GM12878 (cell line): ENCODE measurements at regions not wholly inside any gene's neighbourhood (a gene's known extent, or its start where the extent isn't known, plus 50 kb on each side); places are given as distances from the start of the nearest gene placed in this dataset.

Experiments used
- ATAC-seq: fragments of 200-7000 bp; cut with Tn5 transposase; 3 replicates; pipeline ENCODE4 v1.9.1; 2020; ENCODE audit warnings: mild to moderate bottlenecking, moderate library complexity
- BruUV-seq: library from RNA; stranded (reverse); fragments of 400-500 nt; replicated peaks from 2 replicates; lab custom pipeline; 2021; lab: Mats Ljungman, UMichigan
- CTCF ChIA-PET: fragments of 300-600 bp; sonication (Branson Sonifier 250); formaldehyde crosslinking; extraction: SDS; loops from one replicate; lab custom pipeline; 2021; ENCODE audit warnings: inconsistent platforms; lab: Yijun Ruan, JAX
- POLR2A ChIA-PET: fragments of 350-600 bp; formaldehyde crosslinking; extraction: SDS; loops from one replicate; lab custom pipeline; 2021; ENCODE audit warnings: inconsistent platforms; lab: Charles Lee
- RAD21 ChIA-PET: fragments of 300-600 bp; sonication (Branson Sonifier 250); formaldehyde crosslinking; loops from one replicate; lab custom pipeline; 2023; ENCODE audit warnings: antibody characterized with exemption; ENCODE audit not compliant: unreplicated experiment; lab: Charles Lee
- SMC1A ChIA-PET: fragments of 300-600 bp; sonication (Branson Sonifier 250); formaldehyde crosslinking; loops from one replicate; lab custom pipeline; 2023; ENCODE audit not compliant: unreplicated experiment, uncharacterized antibody; lab: Charles Lee
- DNase-seq: peaks from one replicate; pipeline ENCODE4 v3.0.0-alpha.2; 2011; ENCODE audit warnings: low read depth, low spot score
- FAIRE-seq: peaks from 3 replicates; lab custom pipeline; 2011; peaks lifted over from hg19 to GRCh38; lab: Jason Lieb, UNC
- H2AFZ ChIP-seq: 2 replicates; pipeline ENCODE4 v1.6.0; 2011; ENCODE audit warnings: low read depth, low read length, control low read depth; ENCODE audit not compliant: control insufficient read depth
- H3K27ac ChIP-seq: 2 replicates; pipeline ENCODE4 v1.5.1; 2011; ENCODE audit warnings: control low read depth; ENCODE audit not compliant: control insufficient read depth, insufficient read depth
- H3K27me3 ChIP-seq, 2 experiments: replicated peaks in 1 of 2; 2 replicates each; pipeline versions ENCODE4 v1.6.0 to v1.6.1; 2011; ENCODE audit warnings: low read length in 1 of 2; ENCODE audit not compliant: control insufficient read depth in 2 of 2, insufficient read depth in 2 of 2
- H3K36me3 ChIP-seq, 2 experiments: 2 replicates each; pipeline ENCODE4 v1.5.1; 2011; ENCODE audit warnings: low read length in 1 of 2; ENCODE audit not compliant: control insufficient read depth in 2 of 2, insufficient read depth in 2 of 2
- H3K4me1 ChIP-seq: 2 replicates; pipeline ENCODE4 v1.6.1; 2011; ENCODE audit warnings: mild to moderate bottlenecking, low read length, moderate library complexity, mixed read lengths; ENCODE audit not compliant: control insufficient read depth, insufficient read depth
- H3K4me2 ChIP-seq: 2 replicates; pipeline ENCODE4 v1.6.0; 2011; ENCODE audit warnings: control low read depth; ENCODE audit not compliant: control insufficient read depth, insufficient read depth
- H3K4me3 ChIP-seq: fragments of 200-600 bp; sonication (generic); 2 replicates; pipeline ENCODE4 v1.5.1; 2016
- H3K79me2 ChIP-seq: 2 replicates; pipeline ENCODE4 v1.6.0; 2011; ENCODE audit warnings: low read length; ENCODE audit not compliant: control insufficient read depth, insufficient read depth
- H3K9ac ChIP-seq: 2 replicates; pipeline ENCODE4 v1.8.0; 2011; ENCODE audit warnings: low read length, control low read depth, mixed read lengths; ENCODE audit not compliant: control insufficient read depth, insufficient read depth
- H3K9me3 ChIP-seq: replicated peaks from 3 replicates; pipeline ENCODE4 v1.5.1; 2011; ENCODE audit warnings: mild to moderate bottlenecking, low read length; ENCODE audit not compliant: control insufficient read depth, insufficient read depth
- H4K20me1 ChIP-seq: 2 replicates; pipeline ENCODE4 v1.6.0; 2011; ENCODE audit not compliant: control insufficient read depth, insufficient read depth
- CHD1 ChIP-seq: IDR thresholded peaks from 2 replicates; pipeline ENCODE4 v1.6.1; 2012; ENCODE audit warnings: low read depth, low read length, improper control_type of control experiment
- DPF2 ChIP-seq: fragments of 450-650 bp; IDR thresholded peaks from 2 replicates; pipeline ENCODE4 v1.6.1; 2017; ENCODE audit warnings: mild to moderate bottlenecking
- E2F8 ChIP-seq: fragments of 450-650 bp; IDR thresholded peaks from 2 replicates; pipeline ENCODE4 v1.6.1; 2018; ENCODE audit warnings: mild to moderate bottlenecking, low read depth, moderate library complexity; ENCODE audit not compliant: partially characterized antibody
- ESRRA ChIP-seq: IDR thresholded peaks from 2 replicates; pipeline ENCODE4 v1.6.1; 2012; ENCODE audit warnings: mild to moderate bottlenecking, low read length, improper control_type of control experiment
- GATAD2B ChIP-seq: fragments of 450-650 bp; conservative IDR thresholded peaks from 2 replicates; pipeline ENCODE4 v1.6.1; 2017; ENCODE audit warnings: low read depth, mild to moderate bottlenecking, moderate library complexity
- HDGF ChIP-seq: fragments of 450-650 bp; IDR thresholded peaks from 2 replicates; pipeline ENCODE4 v1.6.1; 2016; ENCODE audit warnings: antibody characterized with exemption
- IKZF2 ChIP-seq, 2 experiments: fragments of 450-650 bp; IDR thresholded peaks; 2 replicates each; pipeline ENCODE4 v1.6.1; 2017; ENCODE audit warnings: mild to moderate bottlenecking in 2 of 2, moderate library complexity in 2 of 2
- LARP7 ChIP-seq: fragments of 450-650 bp; IDR thresholded peaks from 2 replicates; pipeline ENCODE4 v1.6.1; 2017; ENCODE audit warnings: mild to moderate bottlenecking
- NFYA ChIP-seq: IDR thresholded peaks from 2 replicates; pipeline ENCODE4 v1.6.1; 2011; ENCODE audit warnings: low read depth, mild to moderate bottlenecking, low read length, improper control_type of control experiment, borderline replicate concordance
- POLR2AphosphoS5 ChIP-seq: IDR thresholded peaks from 2 replicates; pipeline ENCODE4 v1.6.1; 2011; ENCODE audit warnings: mild to moderate bottlenecking, low read length, inconsistent platforms
- POU2F2 ChIP-seq: IDR thresholded peaks from 3 replicates; pipeline ENCODE4 v1.6.1; 2011; ENCODE audit warnings: low read depth, mild to moderate bottlenecking, low read length, borderline replicate concordance
- RB1 ChIP-seq: fragments of 450-650 bp; formaldehyde crosslinking; IDR thresholded peaks from 2 replicates; pipeline ENCODE4 v1.6.1; 2017; ENCODE audit warnings: mild to moderate bottlenecking, borderline replicate concordance
- RFX5 ChIP-seq: IDR thresholded peaks from 2 replicates; pipeline ENCODE4 v1.6.1; 2011; ENCODE audit warnings: low read depth, low read length, improper control_type of control experiment
- SMAD5 ChIP-seq: IDR thresholded peaks from 2 replicates; pipeline ENCODE4 v1.6.1; 2016; ENCODE audit warnings: antibody characterized with exemption, low read depth
- SUPT20H ChIP-seq: IDR thresholded peaks from 2 replicates; pipeline ENCODE4 v1.6.1; 2011; ENCODE audit warnings: low read depth, mild to moderate bottlenecking, low read length, moderate library complexity, borderline replicate concordance; ENCODE audit not compliant: control insufficient read depth
- USF1 ChIP-seq: IDR thresholded peaks from 2 replicates; pipeline ENCODE4 v1.6.1; 2011; ENCODE audit warnings: borderline replicate concordance, low read depth, mild to moderate bottlenecking, moderate library complexity, mixed read lengths, low read length; ENCODE audit not compliant: insufficient read depth; ENCODE audit errors: extremely low read length
- ZNF622 ChIP-seq: fragments of 450-650 bp; IDR thresholded peaks from 2 replicates; pipeline ENCODE4 v1.6.1; 2017; ENCODE audit warnings: mild to moderate bottlenecking, inconsistent platforms
- WGBS: methylation state at CpG from one replicate; pipeline ENCODE4 v1.1.6; 2016; ENCODE audit warnings: low lambda C conversion rate; ENCODE audit not compliant: insufficient replicate concordance, insufficient coverage; ENCODE audit errors: missing lambda C conversion rate; 5-methylcytosine and 5-hydroxymethylcytosine counted together
- in situ Hi-C: fragments of 300-500 bp; cut with MboI; formaldehyde crosslinking; loops from 9 replicates; pipeline ENCODE4 v1.14.3; 2018; ENCODE audit warnings: mixed read lengths
- intact Hi-C: fragments of 100-400 bp; cut with micrococcal nuclease; formaldehyde crosslinking; loops from one replicate; pipeline ENCODE4 v1.14.2; 2022; ENCODE audit not compliant: unreplicated experiment
- TF ChIP-seq, protein P1 (sequence below), 3 experiments: IDR thresholded peaks in 2 of 3; conservative IDR thresholded peaks in 1 of 3; 2 replicates each; pipeline ENCODE4 v1.5.1; 2011; ENCODE audit warnings: low read depth in 3 of 3, low read length in 3 of 3, mild to moderate bottlenecking in 3 of 3, control low read depth in 2 of 3, moderate library complexity in 2 of 3, inconsistent platforms in 1 of 3, mixed read lengths in 1 of 3; ENCODE audit not compliant: control insufficient read depth in 2 of 3, insufficient read depth in 1 of 3; ENCODE audit errors: extremely low read depth in 1 of 3
- TF ChIP-seq, protein P2 (sequence below): fragments of 450-650 bp; IDR thresholded peaks from 2 replicates; pipeline ENCODE4 v1.6.1; 2017; ENCODE audit warnings: mild to moderate bottlenecking

GRCh38 chr13:109963960-109964563 lies 177.7 kb upstream of the IRS2 start:
- Histone ChIP-seq H3K4me1 (no peaks in the 10 kb centered on the region), H4K20me1 (no peaks in the 10 kb centered on the region), H3K27ac (no peak overlapping the region), H3K4me2 (no peak overlapping the region), H3K9ac (no peak overlapping the region), H3K79me2 (no peaks in the 10 kb centered on the region), H3K27me3 (no peaks in the 10 kb centered on the region; a peak in 1 of 4 replicates), H2AFZ (no peak overlapping the region), H3K9me3 (no peaks in the 10 kb centered on the region), H3K4me3 (no peak overlapping the region), H3K36me3 (no peaks in the 10 kb centered on the region)
- ChIA-PET POLR2A (no interaction called here), CTCF (no interaction called here), SMC1A (interaction anchor here (0.6 kb wide), 1 partner anchor 1204 kb away, joined by 3 read pairs; no protein-coding TSS in a partner anchor), RAD21 (no interaction called here)
- DNase-seq = no peak
- WGBS = 15% methylated on average over 13 of the region's 13 CpGs
- ATAC-seq = no peak
- TF ChIP-seq SMAD5 = no peak
- TF ChIP-seq E2F8 = no peak
- no peak for TF ChIP-seq ZNF622
- no peak for TF ChIP-seq RFX5
- TF ChIP-seq ESRRA = no peak
- TF ChIP-seq HDGF = no peak
- TF ChIP-seq SUPT20H = no peak
- TF ChIP-seq, protein P1, sequence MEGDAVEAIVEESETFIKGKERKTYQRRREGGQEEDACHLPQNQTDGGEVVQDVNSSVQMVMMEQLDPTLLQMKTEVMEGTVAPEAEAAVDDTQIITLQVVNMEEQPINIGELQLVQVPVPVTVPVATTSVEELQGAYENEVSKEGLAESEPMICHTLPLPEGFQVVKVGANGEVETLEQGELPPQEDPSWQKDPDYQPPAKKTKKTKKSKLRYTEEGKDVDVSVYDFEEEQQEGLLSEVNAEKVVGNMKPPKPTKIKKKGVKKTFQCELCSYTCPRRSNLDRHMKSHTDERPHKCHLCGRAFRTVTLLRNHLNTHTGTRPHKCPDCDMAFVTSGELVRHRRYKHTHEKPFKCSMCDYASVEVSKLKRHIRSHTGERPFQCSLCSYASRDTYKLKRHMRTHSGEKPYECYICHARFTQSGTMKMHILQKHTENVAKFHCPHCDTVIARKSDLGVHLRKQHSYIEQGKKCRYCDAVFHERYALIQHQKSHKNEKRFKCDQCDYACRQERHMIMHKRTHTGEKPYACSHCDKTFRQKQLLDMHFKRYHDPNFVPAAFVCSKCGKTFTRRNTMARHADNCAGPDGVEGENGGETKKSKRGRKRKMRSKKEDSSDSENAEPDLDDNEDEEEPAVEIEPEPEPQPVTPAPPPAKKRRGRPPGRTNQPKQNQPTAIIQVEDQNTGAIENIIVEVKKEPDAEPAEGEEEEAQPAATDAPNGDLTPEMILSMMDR (IDR thresholded peaks at IDR 0.05 in 2 of 3, conservative IDR thresholded peaks at IDR 0.05 in 1 of 3; ENCODE audit: control insufficient read depth in 2 of 3, extremely low read depth in 1 of 3, insufficient read depth in 1 of 3, low read depth in 3 of 3, low read length in 3 of 3) = no peak
- no peak for TF ChIP-seq GATAD2B
- no peak for TF ChIP-seq DPF2
- TF ChIP-seq USF1 = no peak
- no peak for TF ChIP-seq POLR2AphosphoS5
- no peak for TF ChIP-seq POU2F2
- no peak for TF ChIP-seq LARP7
- TF ChIP-seq NFYA = no peak
- TF ChIP-seq RB1 = no peak
- TF ChIP-seq, protein P2, sequence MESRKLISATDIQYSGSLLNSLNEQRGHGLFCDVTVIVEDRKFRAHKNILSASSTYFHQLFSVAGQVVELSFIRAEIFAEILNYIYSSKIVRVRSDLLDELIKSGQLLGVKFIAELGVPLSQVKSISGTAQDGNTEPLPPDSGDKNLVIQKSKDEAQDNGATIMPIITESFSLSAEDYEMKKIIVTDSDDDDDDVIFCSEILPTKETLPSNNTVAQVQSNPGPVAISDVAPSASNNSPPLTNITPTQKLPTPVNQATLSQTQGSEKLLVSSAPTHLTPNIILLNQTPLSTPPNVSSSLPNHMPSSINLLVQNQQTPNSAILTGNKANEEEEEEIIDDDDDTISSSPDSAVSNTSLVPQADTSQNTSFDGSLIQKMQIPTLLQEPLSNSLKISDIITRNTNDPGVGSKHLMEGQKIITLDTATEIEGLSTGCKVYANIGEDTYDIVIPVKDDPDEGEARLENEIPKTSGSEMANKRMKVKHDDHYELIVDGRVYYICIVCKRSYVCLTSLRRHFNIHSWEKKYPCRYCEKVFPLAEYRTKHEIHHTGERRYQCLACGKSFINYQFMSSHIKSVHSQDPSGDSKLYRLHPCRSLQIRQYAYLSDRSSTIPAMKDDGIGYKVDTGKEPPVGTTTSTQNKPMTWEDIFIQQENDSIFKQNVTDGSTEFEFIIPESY = no peak
- TF ChIP-seq CHD1 = no peak
- no peak for TF ChIP-seq IKZF2 (IDR thresholded peaks at IDR 0.05)
- no TSS peak for BruUV-seq
- intact Hi-C loops = no loop called here
- in situ Hi-C loops = no loop called here
- no peak for FAIRE-seq
